HPDE6-E6E7 (cell line): ENCODE measurements at regions not wholly inside any gene's neighbourhood (a gene's known extent, or its start where the extent isn't known, plus 50 kb on each side); places are given as distances from the start of the nearest gene placed in this dataset.
"Not testable (repeated sequence)": the region's sequence is repeated elsewhere in the genome, so short reads cannot be mapped to it uniquely, and the experiment has no call there.

ENCODE experiments used
- DNase-seq: peaks from one replicate; pipeline ENCODE4 v3.0.0; 2011; ENCODE audit warnings: missing footprints; ENCODE audit errors: extremely low spot score

- no peak for DNase-seq
These were observed 132.4 kb downstream of the TSEN15 start for GRCh38 chr1:184183919-184184318.

DNA sequence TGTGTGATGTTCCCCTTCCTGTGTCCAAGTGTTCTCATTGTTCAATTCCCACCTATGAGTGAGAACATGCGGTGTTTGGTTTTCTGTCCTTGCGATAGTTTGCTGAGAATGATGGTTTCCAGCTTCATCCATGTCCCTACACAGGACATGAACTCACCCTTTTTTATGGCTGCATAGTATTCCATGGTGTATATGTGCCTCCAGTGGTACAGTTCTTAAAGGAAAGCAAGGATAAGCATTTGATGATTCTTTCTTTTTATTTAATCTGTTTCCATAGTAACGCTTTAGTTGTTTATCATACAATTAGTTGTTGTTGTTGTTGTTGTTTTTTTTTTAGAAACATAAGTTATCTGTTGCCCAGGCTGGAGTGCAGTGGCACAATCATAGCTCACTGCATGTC lies 133.1 kb downstream of the TSEN15 start:
- DNase-seq: not testable (repeated sequence)

DNA sequence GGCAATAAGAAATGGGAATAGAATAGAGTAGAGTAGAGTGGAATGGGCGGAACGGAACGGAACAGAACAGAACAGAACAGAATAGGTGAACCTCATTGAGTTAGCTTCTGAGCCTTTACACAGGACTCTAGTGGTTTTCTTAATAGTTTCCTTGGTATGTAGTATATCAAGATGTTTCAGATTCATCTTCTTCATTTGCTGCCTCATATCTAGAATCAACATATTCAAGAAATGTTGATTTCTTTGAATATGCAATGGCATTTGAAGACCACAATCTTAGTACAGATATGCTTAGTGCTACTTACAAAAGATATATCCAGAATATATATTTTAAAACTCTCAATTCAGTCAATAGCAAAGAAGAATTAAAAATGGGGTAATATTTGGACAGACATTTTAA lies 133.8 kb downstream of the TSEN15 start:
- DNase-seq: no peak

DNA sequence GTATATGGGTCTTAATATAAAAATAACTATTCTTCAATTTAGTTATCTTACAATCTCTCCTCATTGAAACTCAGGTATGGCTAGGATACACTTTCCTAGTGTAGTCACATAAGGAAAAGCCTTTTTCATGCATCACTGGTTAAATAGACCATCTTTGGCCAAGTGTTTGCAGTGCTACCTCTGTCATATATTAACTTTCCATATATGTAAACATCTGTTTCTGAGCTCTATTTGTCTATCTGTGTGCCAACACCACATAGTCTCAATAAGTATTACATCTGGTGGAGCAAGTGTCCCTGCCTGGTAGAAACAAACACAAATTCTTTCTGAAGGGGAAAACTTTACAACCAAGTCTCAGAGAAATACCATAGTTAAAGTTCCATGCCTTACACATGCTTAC lies 134.6 kb downstream of the TSEN15 start:
- DNase-seq: no peak

- DNase-seq: no peak
These were observed 135.6 kb downstream of the TSEN15 start for GRCh38 chr1:184187097-184187496.

DNA sequence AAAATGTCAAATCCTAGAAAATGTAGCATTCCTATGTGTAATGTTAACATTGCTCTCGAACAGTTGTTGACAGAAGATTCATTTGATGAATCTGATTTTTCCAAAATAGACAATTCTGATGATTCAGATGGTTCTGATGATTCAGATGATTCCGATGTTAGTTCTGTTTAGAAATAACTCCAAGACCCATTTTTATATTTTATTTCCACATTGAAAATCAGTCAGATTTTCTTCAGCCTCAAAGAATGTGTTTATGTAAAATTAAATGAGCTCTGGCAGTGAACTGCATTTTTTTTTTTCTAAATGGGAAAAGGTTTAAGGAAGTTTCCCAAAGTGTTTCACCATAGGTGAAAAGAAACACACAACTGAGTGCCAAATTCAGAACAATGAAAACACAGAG lies 136.5 kb downstream of the TSEN15 start:
- DNase-seq: no peak

GRCh38 chr1:184189361-184189760 lies 137.8 kb downstream of the TSEN15 start:
- DNase-seq: no peak

DNA sequence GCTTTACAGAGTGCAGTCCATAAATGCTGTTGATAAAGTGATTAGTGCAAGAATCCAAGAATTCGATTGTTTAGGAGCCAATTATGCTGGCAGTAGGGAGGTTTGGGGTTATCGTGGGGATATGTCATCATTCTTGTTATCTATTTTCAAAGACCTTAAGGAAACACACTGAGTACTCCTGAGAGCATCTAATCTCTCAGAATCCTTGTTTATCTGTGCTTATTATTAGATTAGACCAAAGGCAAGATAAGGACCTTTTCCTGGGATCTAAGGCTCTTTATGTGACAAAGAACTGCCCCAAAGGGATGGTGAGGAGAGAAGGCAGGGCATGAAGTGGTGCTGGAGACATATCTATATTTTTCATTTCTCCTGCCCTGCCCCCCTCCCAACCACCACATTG lies 139.1 kb downstream of the TSEN15 start:
- DNase-seq: no peak

DNA sequence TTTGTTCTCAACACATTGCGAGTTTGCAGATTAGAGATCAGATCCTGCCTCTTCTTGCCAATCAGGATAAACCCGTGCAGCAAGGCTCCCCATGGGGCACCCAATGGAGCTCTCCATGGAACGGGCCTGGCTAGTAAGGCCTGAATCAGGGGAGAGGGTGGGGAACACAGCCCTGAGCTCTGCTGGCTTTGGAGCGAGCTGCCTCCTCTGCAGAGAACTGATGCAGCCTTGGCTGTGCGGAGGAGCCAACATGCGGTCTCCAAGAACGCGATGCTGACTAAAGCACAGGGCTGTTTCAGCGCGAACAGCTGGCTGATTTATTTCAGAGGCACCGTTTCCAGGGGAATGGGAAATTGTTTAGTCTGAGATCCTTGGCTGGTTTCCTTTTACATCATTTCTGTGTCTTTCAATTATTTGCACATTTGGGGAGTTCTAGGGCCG lies 139.7 kb downstream of the TSEN15 start:
- no peak for DNase-seq

DNA sequence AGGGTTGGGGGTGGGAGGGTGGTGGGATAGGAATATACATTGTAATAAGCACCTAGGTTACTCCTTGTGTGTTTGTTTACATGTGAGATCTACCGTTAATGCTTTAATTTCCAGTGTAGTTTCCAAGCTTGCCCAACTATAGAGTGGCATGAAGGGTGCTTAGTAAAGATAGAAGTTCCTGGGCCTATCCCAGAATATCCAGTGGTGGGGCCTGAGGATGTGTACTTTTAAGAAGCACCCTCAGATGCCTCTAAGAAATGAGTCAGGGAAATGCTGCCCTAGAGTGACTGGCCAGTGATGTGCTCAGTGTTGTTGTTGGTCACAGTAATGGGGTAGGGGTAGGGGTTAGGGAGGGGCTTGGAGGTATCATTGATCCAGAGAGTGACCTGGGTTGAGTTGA lies 141.3 kb downstream of the TSEN15 start:
- no peak for DNase-seq

DNA sequence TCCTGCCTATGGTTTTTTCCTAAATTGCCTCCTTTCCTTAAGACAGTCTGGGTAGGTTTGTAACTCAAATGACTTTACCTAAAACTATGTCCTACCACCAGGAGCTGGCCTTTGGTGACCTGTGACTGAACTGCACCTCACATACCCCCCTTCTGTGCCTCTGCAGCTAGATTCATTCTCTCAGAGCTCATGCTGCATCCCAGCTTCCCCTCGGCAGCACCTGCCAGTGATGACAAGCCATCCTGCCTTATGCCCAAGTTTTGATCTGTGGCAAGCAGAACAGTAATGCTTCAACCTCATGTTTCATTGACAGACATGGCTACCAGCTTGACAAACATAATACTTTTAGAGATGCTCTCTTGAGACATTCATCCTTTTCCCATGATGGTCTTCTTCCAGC lies 141.9 kb downstream of the TSEN15 start:
- no peak for DNase-seq

- DNase-seq: no peak
These were observed 142.7 kb downstream of the TSEN15 start for GRCh38 chr1:184194236-184194635.

- not testable (repeated sequence) for DNase-seq
These were observed 144.2 kb downstream of the TSEN15 start for GRCh38 chr1:184195722-184196121.

DNA sequence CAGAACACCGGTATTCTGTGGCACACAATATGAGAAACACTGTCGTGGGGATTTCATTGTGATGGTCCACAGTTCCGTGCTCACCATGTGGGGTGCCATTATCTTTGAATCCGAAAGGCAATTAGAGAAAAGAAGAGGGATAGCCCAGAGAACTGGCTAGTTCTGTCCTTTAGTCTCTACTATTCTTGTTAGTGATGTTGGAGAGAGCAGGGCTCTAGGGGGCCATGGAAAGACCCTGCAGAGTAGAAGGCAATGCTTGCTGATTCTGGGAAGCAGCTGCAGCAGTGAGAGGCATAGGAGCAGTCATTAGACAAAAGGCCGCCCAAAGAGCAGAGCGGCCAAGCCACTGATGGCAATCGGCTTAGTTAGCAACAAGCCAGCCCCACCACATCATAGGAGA lies 146.3 kb downstream of the TSEN15 start:
- no peak for DNase-seq

GRCh38 chr1:184199036-184199435 lies 147.5 kb downstream of the TSEN15 start:
- no peak for DNase-seq

DNA sequence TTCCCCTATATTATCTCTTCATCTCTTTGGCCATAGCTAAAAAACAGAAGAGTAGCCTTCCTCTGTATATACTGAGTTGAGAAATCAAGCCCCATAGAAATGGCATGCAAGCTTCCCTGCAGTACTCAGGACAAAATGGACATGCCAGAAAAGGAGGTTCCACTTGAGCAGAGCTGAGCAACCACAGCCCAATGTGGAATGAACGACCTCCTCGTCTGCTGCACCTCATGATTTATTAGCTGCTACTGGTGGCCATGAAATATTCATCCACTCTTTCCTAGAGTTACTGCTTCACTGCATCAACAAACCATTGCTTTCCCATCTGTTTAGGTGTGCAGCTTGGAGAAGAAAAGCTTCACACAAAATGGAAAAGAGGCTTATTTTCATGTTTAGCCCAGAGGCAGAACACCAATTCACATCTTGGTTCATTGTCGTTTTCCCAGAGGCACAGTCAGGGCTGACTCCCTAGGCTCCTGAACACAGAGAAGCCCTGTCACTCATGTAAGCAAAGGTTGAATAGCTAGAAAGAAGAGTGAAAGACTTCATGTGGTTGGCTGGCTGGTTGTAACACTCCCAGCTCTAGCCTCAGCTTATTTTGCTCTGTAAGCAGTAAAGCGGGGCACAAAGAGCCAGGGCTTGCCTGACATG lies 148.0 kb downstream of the TSEN15 start:
- DNase-seq: no peak

GRCh38 chr1:184208622-184209021 lies 157.1 kb downstream of the TSEN15 start:
- no peak for DNase-seq

DNA sequence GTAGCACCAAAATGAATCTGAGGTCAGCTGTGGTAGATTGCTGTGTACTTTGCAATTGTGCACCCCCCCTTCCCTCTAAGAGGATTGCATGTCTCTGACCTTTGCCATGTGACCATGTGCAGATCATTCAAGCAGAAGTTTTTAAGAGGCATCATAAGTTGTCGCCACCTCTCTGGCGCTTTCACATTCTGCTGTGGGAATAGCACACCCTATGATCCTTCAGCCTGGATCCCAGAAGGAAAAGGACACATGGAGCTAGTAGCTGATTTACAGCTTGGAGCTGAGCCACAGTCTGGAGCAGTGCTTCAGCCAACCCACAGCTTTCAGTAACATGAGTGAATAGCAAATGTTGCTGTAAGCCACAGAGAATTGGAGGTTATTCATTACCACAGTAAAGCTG lies 158.5 kb downstream of the TSEN15 start:
- no peak for DNase-seq

- DNase-seq: no peak
These were observed 159.3 kb downstream of the TSEN15 start for GRCh38 chr1:184210862-184211261.

GRCh38 chr1:184212649-184213314 lies 161.3 kb downstream of the TSEN15 start:
- peak; percentile 81 for DNase-seq

DNA sequence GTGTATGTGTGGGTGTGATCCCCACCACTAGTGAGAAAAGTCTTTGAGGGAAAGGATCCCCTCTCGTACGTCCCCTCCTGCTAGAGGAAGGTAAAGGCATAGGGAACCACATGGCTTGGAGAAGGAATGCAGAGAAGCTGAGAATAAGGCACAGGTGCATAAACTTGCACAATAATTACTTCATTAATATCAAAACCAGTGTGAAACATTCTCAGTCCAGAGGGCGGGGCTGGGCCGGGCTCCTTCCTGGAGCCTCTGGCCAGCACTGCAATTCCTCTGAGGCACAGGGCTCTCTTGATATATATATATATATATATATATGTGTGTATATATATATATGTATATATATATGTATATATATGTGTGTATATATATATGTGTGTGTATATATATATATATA lies 162.6 kb downstream of the TSEN15 start:
- DNase-seq: no peak

- no peak for DNase-seq
These were observed 163.9 kb downstream of the TSEN15 start for GRCh38 chr1:184215274-184215925.

- DNase-seq: no peak
These were observed 167.0 kb downstream of the TSEN15 start for GRCh38 chr1:184218458-184219075.
